ENCODE measurements at regions not wholly inside any gene's neighbourhood (a gene's known extent, or its start where the extent isn't known, plus 50 kb on each side); places are given as distances from the start of the nearest gene placed in this dataset.
"Not testable (repeated sequence)": the region's sequence is repeated elsewhere in the genome, so short reads cannot be mapped to it uniquely, and the experiment has no call there.

DNA sequence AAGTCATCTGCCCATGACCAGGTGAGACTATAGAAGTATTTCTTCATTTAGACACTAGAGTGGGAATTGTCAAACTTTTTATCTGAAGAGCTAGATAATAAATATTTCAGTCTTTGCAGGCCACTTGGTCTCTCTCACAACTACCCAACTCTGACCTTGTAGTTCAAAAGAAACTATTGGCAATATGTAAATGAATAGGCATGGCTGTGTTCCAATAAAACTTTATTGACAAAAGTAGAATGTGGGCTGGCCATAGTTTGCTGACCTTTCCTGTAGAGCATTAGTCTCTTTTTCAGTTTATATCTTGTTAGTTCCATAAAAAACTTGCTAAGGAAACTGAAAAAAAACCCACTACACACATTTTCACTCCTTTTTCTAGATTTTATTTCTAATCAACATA is 535.5 kb downstream of the PRR16 start:
- DNase-seq (ENCODE audit: low read depth in 2 of 2), result no peak

DNA sequence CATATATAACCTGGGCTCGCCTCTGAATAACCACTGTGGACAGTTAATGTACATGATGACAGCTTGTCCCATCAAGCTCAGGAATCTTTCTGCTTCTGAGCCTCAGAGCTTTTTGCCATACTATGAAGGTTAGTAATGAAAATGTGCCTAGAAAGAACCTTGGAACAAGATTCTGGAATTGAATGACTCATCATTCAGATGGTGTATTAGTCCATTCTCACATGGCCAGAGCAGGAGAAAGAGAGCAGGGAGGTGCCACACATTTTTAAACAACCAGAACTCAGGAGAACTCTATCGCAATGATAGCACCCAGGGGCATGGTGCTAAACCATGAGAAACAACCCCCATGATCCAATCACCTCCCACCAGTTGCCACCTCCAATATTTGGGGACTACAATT is 542.1 kb downstream of the PRR16 start:
- no peak for DNase-seq (ENCODE audit: low read depth in 2 of 2)

DNA sequence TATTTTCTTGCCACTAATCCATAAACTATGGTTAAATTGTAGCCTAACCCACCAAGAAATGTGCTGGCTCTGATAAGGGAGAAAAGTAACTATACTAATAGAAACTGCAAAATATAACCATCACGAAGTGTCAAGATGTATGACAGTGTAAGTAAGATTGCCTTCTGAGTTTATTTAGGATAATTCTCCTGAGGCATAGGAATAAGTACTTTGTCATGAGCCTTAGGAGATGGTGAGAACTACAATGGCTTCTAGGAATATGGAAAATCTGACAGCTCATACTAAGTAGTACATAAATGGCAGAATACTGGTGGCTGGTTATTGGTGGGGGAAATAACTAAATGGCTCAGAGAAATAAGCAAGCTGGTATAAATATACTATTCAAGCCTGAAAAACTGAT is 543.9 kb downstream of the PRR16 start:
- DNase-seq (ENCODE audit: low read depth in 2 of 2), result no peak

DNA sequence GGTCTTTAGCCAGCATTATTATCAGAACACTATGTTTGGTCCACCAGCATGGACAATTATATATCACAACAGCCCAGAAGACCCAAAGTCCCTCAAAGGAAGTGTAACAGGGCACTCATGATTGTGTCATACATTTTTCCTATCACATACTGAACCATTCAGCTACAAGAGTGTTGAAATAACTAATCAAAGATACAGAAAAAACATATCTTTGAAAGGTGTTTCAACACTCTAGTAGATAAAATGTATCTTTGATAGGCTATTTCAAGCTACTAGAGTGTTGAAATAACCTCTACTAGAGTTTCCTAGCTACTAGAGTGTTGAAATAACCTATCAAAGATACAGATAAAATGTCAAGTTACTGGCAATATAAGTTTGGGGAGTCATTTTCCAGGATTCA is 545.0 kb downstream of the PRR16 start:
- no peak for DNase-seq (ENCODE audit: low read depth in 2 of 2)

DNA sequence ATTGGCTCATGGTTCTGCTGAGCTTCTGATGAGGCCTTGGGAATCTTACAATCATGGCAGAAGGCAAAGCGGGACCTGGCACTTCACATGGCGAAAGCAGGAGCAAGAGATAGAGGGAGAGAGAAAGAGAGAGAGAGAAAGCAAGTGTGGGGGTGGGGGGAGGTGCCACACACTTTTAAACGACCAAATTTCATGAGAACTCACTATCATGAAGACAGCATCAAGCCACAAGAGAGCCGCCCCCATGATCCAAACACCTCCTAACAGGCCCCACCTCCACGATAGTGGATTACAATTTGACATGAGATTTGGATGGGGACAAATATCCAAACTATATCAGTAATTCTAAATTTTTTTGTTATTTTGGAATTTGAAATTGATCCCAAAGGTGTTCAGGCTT is 553.9 kb downstream of the PRR16 start:
- DNase-seq (ENCODE audit: low read depth in 2 of 2), result no peak

DNA sequence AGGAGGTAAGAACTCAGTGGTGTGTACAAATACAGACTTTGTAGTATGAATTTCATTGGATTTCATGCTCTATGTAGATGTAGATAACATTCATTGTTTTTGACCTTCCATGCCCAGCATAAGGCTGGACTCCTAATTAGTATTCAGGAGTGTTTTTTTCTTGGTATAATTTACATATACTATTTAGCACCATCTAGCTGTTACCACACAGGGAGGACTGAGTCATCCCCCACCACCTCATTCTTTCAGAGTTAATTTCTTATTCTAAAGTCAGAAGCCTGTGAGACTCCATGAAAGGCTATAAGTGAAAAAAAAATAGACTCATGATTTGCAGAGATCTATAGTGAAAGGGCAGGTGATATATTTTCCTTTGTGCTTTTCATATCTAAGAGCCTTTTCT is 555.0 kb downstream of the PRR16 start:
- DNase-seq (ENCODE audit: low read depth in 2 of 2), result no peak

DNA sequence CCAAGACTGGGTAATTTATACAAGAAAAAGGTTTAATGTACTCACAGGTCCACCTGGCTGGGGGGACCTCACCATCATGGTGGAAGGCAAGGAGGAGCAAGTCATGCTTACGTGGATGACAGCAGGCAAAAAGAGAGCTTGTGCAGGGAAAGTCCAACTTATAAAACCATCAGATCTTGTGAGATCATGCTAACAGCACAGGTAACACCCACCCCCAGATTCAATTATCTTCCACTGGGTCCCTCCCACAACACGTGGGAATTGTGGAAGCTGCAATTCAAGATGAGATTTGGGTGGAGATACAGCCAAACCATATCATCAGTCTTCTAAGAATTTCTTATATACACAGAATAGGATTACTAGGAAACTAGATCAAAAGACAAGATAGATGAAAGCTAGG is 555.6 kb downstream of the PRR16 start:
- DNase-seq (ENCODE audit: low read depth in 2 of 2), result no peak

DNA sequence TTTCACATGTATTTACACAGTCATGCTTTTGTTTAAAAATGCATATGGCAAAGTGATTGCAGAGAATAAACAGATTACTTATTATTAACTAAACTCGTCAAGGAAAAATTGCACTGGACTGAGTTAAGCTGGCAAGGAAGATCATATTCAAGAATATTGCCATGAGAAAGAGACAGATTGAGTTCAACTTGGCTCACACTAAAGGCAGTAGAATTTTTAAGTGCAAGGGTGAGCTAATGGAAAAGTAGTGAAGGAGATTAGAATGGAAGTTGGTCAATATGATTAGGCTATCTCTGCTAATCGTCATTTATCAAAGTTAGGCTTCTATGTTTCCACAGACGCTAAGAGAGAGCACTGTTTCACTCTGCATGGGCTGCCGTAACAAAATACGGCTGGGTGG is 557.6 kb downstream of the PRR16 start:
- no peak for DNase-seq (ENCODE audit: low read depth in 2 of 2)

DNA sequence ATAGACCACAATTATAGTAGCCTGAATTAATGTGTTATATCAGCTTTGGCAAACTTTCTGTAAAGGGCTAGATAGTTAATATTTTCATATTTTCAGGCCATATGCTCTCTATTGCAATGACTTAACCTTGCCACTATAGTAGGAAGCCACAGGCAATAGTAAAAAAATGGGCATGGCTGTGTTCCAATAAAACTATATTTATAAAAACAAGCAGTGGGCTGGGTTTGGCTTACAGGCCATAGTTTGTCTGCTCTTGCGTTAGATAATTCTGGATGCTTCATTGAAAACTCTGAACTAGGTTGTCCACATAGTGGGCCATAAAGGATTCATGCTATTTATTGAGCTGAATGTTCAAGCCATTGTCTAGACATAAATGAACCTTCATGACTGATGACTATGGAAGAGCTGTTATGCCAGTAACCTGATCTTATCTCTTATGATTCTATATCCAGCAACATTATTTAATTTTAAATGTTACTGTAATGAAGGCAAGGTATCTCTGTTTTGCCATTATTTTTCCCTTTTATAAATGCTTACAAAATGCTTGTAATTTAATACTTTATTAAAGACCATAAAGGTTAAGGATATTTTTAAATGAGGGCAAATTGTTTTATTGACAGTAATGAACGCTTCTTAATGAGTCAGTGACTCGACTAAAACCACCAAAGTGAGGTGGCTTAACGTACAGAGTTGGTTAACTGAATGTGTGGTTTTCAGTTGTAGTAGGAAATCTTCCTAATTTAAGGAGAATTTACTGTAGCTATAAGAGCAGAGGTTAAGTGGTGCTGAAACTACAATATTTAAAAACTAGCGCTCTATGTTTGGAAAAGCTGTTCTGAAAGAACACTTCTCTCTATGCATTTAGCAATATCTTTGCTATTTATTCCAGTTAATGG is 560.6 kb downstream of the PRR16 start:
- no peak for DNase-seq (ENCODE audit: low read depth in 2 of 2)

DNA sequence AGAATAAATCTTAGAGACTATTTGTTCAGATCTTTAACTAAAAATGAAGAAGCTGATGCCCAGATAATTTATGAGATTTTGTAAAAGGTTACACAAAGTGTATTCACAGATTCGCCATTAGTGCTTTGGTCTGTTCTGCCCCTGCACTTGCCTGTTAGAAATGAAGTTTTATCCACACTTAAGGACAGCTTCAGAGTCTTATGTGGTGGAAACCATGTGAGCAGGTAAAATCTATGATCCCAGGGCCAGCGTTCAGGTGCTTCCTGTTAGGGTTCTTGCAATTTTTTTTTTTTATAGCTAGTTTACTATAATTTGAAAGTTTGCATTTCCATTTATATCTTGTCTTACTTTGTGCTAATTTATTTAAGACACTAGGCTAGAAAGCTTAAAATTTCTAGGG is 561.6 kb downstream of the PRR16 start:
- DNase-seq (ENCODE audit: low read depth in 2 of 2), result no peak

DNA sequence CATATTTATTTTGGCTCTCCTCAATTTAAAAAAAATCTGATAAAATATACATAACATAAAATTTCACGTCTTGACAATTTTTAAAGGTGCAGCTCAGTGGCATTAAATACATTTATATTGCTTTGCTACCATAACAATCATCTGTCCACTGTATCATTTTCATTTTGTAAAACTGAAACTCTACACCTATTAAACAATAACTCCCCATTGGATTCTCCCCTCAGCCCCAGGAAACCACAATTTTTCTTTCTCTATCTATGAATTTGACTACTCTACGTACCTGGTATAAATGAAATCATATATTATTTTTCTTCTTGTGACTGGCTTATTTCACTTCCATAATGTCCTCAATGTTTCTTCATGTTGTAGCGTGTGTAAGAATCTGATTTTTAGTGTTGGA is 563.5 kb downstream of the PRR16 start:
- no peak for DNase-seq (ENCODE audit: low read depth in 2 of 2)

DNA sequence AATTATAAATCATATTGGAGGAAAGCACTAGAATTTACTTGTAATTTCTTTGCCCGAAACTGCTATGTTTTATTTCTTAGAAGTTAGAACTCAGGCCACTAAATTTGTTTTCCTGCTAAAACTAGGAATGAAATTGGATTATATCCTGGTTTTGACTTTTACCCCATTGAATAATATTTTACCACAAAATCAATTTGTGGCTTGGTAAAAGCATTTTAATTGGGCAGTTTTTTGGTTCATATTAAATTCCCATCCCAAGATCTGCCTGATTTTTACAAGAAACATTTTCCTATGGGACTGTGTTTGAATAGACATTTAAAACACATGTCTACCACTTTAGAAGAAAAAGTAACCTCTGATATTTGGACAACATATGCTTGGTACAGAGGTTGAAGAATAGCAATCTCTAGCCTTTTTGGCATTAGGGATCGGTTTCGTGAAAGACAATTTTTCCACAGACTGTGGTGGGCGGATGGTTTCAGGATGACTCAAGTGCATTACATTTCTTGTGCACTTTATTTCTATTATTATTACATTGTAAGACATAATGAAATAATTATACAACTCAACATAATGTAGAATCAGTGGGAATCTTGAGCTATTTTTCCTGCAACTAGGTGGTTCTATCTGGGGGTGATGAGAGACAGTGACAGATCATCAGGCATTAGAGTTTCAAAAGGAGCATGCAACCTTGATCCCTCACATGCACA is 565.6 kb downstream of the PRR16 start:
- DNase-seq (ENCODE audit: low read depth in 2 of 2), result peak; percentile 84 to 88

DNA sequence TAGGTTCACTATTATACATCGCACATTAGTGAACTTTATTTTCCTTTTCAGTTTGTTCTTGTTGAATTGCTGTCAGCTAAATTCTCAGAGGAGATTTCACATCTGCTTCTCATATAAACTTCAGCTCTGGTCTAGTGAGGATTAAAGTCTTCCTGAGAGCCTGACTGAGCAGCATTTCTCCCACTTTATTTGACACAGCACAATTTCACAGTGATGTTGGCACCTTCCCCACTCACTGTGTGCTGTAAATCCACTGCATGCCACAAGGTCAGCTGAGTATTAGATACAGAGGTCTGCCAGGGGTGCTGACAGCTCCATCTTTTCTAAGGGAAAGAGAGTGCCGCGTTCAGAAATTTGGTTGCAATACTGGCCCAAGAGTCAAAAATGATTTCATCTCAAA is 567.4 kb downstream of the PRR16 start:
- peak; percentile 77 to 81 for DNase-seq (ENCODE audit: low read depth in 2 of 2)

DNA sequence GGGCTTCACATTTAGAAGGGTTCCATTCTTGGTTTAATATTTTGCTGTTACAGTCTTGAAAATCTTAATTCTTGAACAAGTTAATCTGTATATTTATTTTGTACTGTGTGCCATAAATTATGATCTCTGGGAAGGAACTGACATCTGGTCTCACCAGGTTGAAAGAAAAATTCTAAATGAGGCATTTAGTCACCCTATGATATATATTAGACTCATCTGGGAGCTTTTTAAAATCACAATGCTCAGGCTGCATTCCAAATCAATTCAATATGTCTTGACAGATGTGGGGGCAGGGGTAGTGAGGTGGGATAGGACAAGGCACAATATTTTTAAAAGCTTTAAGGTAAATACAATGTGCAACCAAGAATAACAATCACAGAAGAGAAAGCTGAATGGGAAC is 569.2 kb downstream of the PRR16 start:
- no peak for DNase-seq (ENCODE audit: low read depth in 2 of 2)

DNA sequence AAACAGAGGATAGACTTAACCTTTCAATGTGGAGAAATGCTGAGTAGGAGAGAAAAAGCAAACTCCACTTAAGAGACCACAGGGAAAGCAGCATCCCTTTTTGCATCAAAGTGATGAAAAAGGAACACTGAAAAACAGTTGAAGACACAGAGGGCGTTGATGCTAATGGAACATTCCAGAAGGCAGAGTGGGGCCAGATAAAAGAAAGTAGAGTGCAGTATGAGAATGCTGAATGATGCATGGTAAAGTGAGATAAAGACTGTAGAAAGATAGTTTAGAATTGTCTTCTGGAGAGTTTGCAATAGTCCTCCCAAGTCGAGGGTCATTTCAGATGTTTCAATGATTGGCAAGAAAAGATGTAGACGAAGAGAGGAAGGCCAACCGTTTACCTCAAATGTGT is 574.3 kb downstream of the PRR16 start:
- no peak for DNase-seq (ENCODE audit: low read depth in 2 of 2)

DNA sequence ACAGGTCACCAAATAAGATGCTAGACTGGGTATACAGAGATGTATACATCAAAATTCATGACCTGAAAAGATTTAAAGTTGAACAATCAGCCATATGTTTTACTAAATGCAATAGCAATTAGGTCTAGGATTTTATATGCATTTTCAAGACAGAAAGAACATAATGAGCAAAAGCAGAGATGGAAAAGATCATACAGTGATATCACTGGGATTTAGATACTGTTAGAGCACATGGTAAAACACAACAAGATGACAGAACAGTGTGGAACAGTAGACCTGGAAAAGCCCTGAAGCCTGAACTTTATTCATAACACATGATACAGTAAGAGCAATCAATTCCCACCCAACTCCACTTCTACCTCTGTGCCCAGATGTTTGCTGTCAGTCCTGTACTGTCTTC is 585.9 kb downstream of the PRR16 start:
- DNase-seq (ENCODE audit: low read depth in 2 of 2), result no peak

DNA sequence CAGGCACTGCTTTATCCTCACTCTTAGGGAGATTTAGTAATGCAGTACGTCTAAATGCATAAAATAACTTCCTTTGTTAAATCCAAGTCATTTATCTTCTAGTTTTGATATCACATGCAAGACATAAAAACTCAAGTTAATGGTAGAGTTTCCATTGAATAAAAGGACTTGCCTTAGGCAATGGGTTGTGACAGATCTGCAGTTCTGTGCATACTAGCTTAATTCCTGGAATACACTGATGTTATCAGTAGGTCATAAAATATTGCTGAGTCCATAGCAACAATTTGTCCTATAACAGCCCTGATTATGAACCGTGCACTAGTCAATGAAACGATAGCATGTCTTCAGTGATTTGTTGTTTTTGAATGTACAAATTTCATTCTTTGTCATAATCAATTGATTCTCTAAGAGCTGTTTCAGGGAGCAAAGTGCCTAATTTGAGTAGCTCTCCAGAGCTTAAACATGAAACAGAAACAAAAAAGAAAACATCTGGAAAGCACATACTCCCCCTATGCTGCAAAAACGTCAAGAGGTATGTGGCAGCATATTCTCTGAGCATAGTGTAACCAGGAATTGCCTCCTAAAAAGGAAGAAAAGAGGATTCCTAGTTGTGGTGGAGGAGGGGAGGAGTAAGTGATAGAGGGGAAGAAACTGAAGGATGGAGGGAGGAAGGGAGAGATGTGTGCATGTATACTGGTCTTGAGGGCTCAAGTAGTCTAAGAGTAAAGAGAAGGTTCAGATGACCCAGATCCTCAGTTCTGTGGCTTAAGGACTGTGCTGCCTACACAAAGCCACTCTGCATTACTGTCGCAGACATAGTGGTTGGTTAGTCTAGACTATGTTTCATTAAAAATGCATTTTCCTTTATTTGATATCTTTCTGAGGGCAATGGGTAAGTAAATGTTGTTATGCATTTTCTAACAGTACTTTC is 589.2 kb downstream of the PRR16 start:
- DNase-seq (ENCODE audit: low read depth in 2 of 2), result no peak

DNA sequence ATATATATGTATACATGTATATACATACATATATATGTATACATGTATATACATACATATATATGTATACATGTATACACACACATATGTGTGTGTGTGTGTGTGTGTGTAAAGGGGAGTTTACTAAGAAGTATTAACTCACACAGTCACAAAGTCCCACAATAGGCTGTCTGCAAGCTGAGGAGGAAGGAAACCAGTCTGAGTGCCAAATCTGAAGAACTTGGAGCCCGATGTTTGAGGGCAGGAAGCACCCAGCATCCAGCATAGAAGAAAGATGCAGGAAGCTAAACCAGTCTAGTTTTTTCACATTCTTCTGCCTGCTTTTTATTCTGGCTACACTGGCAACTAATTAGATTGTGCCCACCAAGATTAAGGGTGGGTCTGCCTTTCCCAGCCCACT is 591.5 kb downstream of the PRR16 start:
- no peak for DNase-seq (ENCODE audit: low read depth in 2 of 2)

DNA sequence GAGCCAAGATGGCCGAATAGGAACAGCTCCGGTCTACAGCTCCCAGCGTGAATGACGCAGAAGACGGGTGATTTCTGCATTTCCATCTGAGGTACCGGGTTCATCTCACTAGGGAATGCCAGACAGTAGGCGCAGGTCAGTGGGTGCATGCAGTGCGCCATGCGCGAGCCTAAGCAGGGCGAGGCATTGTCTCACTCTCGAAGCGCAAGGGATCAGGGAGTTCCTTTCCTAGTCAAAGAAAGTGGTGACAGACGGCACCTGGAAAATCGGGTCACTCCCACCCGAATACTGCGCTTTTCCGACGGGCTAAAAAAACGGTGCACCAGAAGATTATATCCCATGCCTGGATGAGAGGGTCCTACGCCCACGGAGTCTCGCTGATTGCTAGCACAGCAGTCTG is 600.1 kb downstream of the PRR16 start:
- DNase-seq (ENCODE audit: low read depth in 2 of 2), result not testable (repeated sequence)

DNA sequence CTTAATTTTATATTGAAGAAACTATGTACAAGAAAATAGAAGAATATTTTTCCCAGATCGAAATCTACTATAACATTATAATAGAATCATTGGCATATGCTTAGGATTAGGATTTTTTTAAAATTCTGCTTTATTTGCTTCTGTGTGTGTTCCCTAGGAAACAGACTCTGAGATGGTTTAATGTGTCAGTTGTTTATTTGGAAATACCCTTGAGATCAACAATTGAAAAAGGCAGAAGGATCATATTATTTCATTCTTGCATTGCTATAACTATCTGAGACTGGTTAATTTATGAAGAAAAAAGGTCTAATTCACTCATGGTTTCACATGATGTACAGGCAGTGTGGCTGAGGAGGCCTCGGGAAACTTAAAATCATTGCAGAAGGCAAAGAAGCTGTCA is 622.6 kb downstream of the PRR16 start:
- no peak for DNase-seq (ENCODE audit: low read depth in 2 of 2)

DNA sequence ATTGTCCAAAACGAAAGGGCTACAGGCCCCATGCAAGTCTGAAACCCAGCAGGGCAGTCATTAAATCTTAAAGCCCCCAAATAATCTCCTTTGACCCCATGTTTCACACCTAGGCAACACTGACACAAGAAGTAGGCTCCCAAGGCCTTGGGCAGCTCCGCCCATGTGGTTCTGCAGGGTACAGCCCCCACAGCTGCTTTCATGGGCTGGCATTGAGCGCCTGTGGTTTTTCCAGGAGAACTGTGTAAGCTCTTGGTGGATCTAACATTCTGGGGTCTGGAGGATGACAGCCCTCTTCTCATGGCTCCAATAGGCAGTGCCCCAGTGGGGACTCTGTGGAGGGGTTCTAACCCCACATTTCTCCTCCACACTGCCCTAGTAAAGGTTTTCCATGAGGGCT is 623.5 kb downstream of the PRR16 start:
- no peak for DNase-seq (ENCODE audit: low read depth in 2 of 2)

DNA sequence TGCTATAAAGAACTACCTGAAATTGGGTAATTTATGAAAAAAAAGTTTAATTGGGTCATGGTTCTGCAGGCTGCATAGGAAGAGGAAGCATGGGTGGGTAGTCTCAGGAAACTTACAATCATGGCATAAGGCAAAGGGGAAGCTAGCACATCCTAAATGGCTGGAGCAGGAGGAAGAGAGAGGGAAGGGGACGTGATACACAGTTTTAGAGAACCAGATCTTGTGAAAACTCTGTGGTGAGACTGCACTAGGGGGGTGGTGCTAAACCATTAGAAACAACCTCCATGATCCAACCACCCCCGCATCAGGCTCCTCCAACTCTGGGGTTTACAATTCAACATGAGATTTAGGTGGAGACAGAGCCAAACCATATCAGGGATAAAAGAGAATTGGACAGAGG is 624.2 kb downstream of the PRR16 start:
- no peak for DNase-seq (ENCODE audit: low read depth in 2 of 2)

All from fibroblast of skin of left biceps (primary cell).